HEK293 (cell line): ENCODE measurements at regions not wholly inside any gene's neighbourhood (a gene's known extent, or its start where the extent isn't known, plus 50 kb on each side); places are given as distances from the start of the nearest gene placed in this dataset.

Experiments
- CTCF ChIA-PET: fragments of 350-600 bp; formaldehyde crosslinking; extraction: SDS; loops from one replicate; lab custom pipeline; 2021; ENCODE audit warnings: antibody characterized with exemption; lab: Yijun Ruan, JAX
- POLR2A ChIA-PET: fragments of 300-600 bp; formaldehyde crosslinking; extraction: SDS; loops from one replicate; lab custom pipeline; 2020; ENCODE audit warnings: antibody characterized with exemption, inconsistent platforms; lab: Yijun Ruan, JAX
- H3K27ac ChIP-seq: fragments of 200-500 bp; sonication (Bioruptor generic); 2 replicates; pipeline ENCODE4 v1.5.1; 2014; ENCODE audit warnings: low read depth, low read length, control low read depth, inconsistent platforms; ENCODE audit errors: extremely low read depth
- H3K36me3 ChIP-seq, 2 experiments: fragments of 200-500 bp in 1 of 2; sonication (Bioruptor generic) in 1 of 2; 1 replicate in 1 of 2; 2 replicates in 1 of 2; pipeline ENCODE4 v1.5.1; 2014 to 2017; ENCODE audit warnings: inconsistent platforms in 2 of 2, low read length in 2 of 2; ENCODE audit not compliant: control insufficient read depth in 2 of 2, insufficient read depth in 1 of 2
- H3K4me1 ChIP-seq: fragments of 200-500 bp; sonication (Bioruptor generic); 2 replicates; pipeline ENCODE4 v1.5.1; 2014; ENCODE audit warnings: mild to moderate bottlenecking, low read length, inconsistent platforms; ENCODE audit not compliant: control insufficient read depth, insufficient read depth
- H3K4me3 ChIP-seq: 2 replicates; pipeline ENCODE4 v1.5.1; 2011; ENCODE audit warnings: low read depth, mild to moderate bottlenecking, control low read depth, low read length, moderate library complexity
- H3K9me3 ChIP-seq: fragments of 200-500 bp; sonication (Bioruptor generic); 2 replicates; pipeline ENCODE4 v1.5.1; 2014; ENCODE audit warnings: low read depth, low read length, inconsistent platforms; ENCODE audit not compliant: control insufficient read depth, insufficient read depth
- CTCF ChIP-seq: fragments of 450-650 bp; formaldehyde crosslinking; IDR thresholded peaks from 2 replicates; pipeline ENCODE4 v1.5.1; 2016; ENCODE audit warnings: missing biosample characterization, missing genetic modification characterization
- HOXA7 ChIP-seq: sonication (generic); formaldehyde crosslinking; IDR thresholded peaks from 2 replicates; pipeline ENCODE4 v1.8.1; 2022; ENCODE audit warnings: missing genetic modification reagents, borderline replicate concordance
- MEIS1 ChIP-seq: sonication (generic); formaldehyde crosslinking; IDR thresholded peaks from 2 replicates; pipeline ENCODE4 v1.8.1; 2022; ENCODE audit warnings: missing genetic modification reagents, mild to moderate bottlenecking, borderline replicate concordance
- MYNN ChIP-seq: fragments of 450-650 bp; formaldehyde crosslinking; IDR thresholded peaks from 2 replicates; pipeline ENCODE4 v1.5.1; 2016; ENCODE audit warnings: missing biosample characterization, missing genetic modification characterization, borderline replicate concordance
- PBX3 ChIP-seq: sonication (generic); formaldehyde crosslinking; IDR thresholded peaks from 2 replicates; pipeline ENCODE4 v1.8.1; 2022; ENCODE audit warnings: mild to moderate bottlenecking, moderate library complexity, missing genetic modification reagents
- PRDM4 ChIP-seq: fragments of 450-650 bp; formaldehyde crosslinking; IDR thresholded peaks from 2 replicates; pipeline ENCODE4 v1.5.1; 2017; ENCODE audit warnings: missing biosample characterization, missing genetic modification characterization
- REPIN1 ChIP-seq: fragments of 450-650 bp; formaldehyde crosslinking; IDR thresholded peaks from 2 replicates; pipeline ENCODE4 v1.5.1; 2017; ENCODE audit warnings: missing biosample characterization, missing genetic modification characterization, low read depth
- SCRT2 ChIP-seq: fragments of 450-650 bp; formaldehyde crosslinking; IDR thresholded peaks from 2 replicates; pipeline ENCODE4 v1.5.1; 2016; ENCODE audit warnings: missing biosample characterization, missing genetic modification characterization
- SETDB1 ChIP-seq: IDR thresholded peaks from one replicate; pipeline ENCODE4 v1.6.1; 2017; ENCODE audit warnings: mild to moderate bottlenecking, low read length, moderate library complexity, mixed read lengths; ENCODE audit not compliant: insufficient read length
- SP3 ChIP-seq: fragments of 450-650 bp; formaldehyde crosslinking; IDR thresholded peaks from 2 replicates; pipeline ENCODE4 v1.5.1; 2016; ENCODE audit warnings: missing biosample characterization, missing genetic modification characterization
- ZBTB17 ChIP-seq: fragments of 450-650 bp; formaldehyde crosslinking; IDR thresholded peaks from 2 replicates; pipeline ENCODE4 v1.5.1; 2016; ENCODE audit warnings: missing biosample characterization, missing genetic modification characterization
- ZBTB7A ChIP-seq: fragments of 450-650 bp; formaldehyde crosslinking; IDR thresholded peaks from 2 replicates; pipeline ENCODE4 v1.5.1; 2016; ENCODE audit warnings: low read depth, missing biosample characterization, missing genetic modification characterization
- ZFP41 ChIP-seq: fragments of 450-650 bp; formaldehyde crosslinking; IDR thresholded peaks from 2 replicates; pipeline ENCODE4 v1.5.1; 2016; ENCODE audit warnings: missing biosample characterization, missing genetic modification characterization, borderline replicate concordance
- ZNF10 ChIP-seq: fragments of 450-650 bp; formaldehyde crosslinking; IDR thresholded peaks from 2 replicates; pipeline ENCODE4 v1.5.1; 2017; ENCODE audit warnings: missing biosample characterization, missing genetic modification characterization
- ZNF174 ChIP-seq: fragments of 450-650 bp; formaldehyde crosslinking; IDR thresholded peaks from 2 replicates; pipeline ENCODE4 v1.5.0; 2017; ENCODE audit warnings: missing biosample characterization, mild to moderate bottlenecking, missing genetic modification characterization
- ZNF221 ChIP-seq: fragments of 450-650 bp; formaldehyde crosslinking; IDR thresholded peaks from 2 replicates; pipeline ENCODE4 v1.5.1; 2017; ENCODE audit warnings: missing biosample characterization, missing genetic modification characterization, borderline replicate concordance
- ZNF391 ChIP-seq: fragments of 450-650 bp; formaldehyde crosslinking; IDR thresholded peaks from 2 replicates; pipeline ENCODE4 v1.5.1; 2016; ENCODE audit warnings: low read depth, missing biosample characterization, missing genetic modification characterization, borderline replicate concordance
- ZNF398 ChIP-seq: fragments of 450-650 bp; formaldehyde crosslinking; IDR thresholded peaks from 2 replicates; pipeline ENCODE4 v1.5.1; 2017; ENCODE audit warnings: missing biosample characterization, missing genetic modification characterization
- ZNF404 ChIP-seq: fragments of 450-650 bp; formaldehyde crosslinking; IDR thresholded peaks from 2 replicates; pipeline ENCODE4 v1.5.1; 2017; ENCODE audit warnings: missing biosample characterization, missing genetic modification characterization
- ZNF433 ChIP-seq: fragments of 450-650 bp; formaldehyde crosslinking; IDR thresholded peaks from 2 replicates; pipeline ENCODE4 v1.5.1; 2016; ENCODE audit warnings: missing biosample characterization, missing genetic modification characterization, low read depth
- ZNF488 ChIP-seq: fragments of 450-650 bp; formaldehyde crosslinking; IDR thresholded peaks from 2 replicates; pipeline ENCODE4 v1.5.1; 2016; ENCODE audit warnings: missing biosample characterization, missing genetic modification characterization
- ZNF670 ChIP-seq: fragments of 450-650 bp; formaldehyde crosslinking; IDR thresholded peaks from 2 replicates; pipeline ENCODE4 v1.5.1; 2016; ENCODE audit warnings: missing biosample characterization, missing genetic modification characterization, low read depth

- H3K36me3 ChIP-seq = no peaks in the 10 kb centered on the region
- no peak overlapping the region for H3K4me3 ChIP-seq
- TF ChIP-seq ZNF488 (tag by site-specific recombination) = no peak
- TF ChIP-seq CTCF (tag by site-specific recombination) = no peak
- TF ChIP-seq SP3 = no peak
- TF ChIP-seq ZNF221 (tag by site-specific recombination) = no peak
- no peak for TF ChIP-seq MEIS1 (CRISPR knock-in tag)
- no peak for TF ChIP-seq ZNF391 (tag by site-specific recombination)
- TF ChIP-seq ZNF404 = no peak
- TF ChIP-seq HOXA7 (CRISPR knock-in tag) = no peak
- TF ChIP-seq SCRT2 (tag by site-specific recombination) = no peak
- TF ChIP-seq ZNF174 = no peak
- TF ChIP-seq ZFP41 (tag by site-specific recombination) = no peak
- TF ChIP-seq ZNF670 (tag by site-specific recombination) = no peak
- no peak overlapping the region for H3K27ac ChIP-seq
- H3K4me1 ChIP-seq = no peaks in the 10 kb centered on the region
- H3K9me3 ChIP-seq = no peaks in the 10 kb centered on the region
- ChIA-PET CTCF (interaction anchor here (0.7 kb wide), 1 partner anchor 725 kb away, joined by 3 read pairs; no protein-coding TSS in a partner anchor), POLR2A (no interaction called here)
These were observed 129.8 kb upstream of the FAM20C start for GRCh38 chr7:62361-63116.

- POLR2A ChIA-PET = no interaction called here
- H3K4me3 ChIP-seq = no peak overlapping the region
- TF ChIP-seq REPIN1 (tag by site-specific recombination) = no peak
- TF ChIP-seq ZNF433 = no peak
- TF ChIP-seq ZNF10 (tag by site-specific recombination) = no peak
- no peak for TF ChIP-seq ZNF398 (tag by site-specific recombination)
- no peak for TF ChIP-seq ZBTB7A (tag by site-specific recombination)
- no peak for TF ChIP-seq SP3
- TF ChIP-seq ZNF391 (tag by site-specific recombination) = no peak
- TF ChIP-seq PBX3 (CRISPR knock-in tag) = no peak
- no peak for TF ChIP-seq MYNN (tag by site-specific recombination)
- no peak for TF ChIP-seq PRDM4 (tag by site-specific recombination)
- TF ChIP-seq ZBTB17 (tag by site-specific recombination) = no peak
- TF ChIP-seq SETDB1 = no peak
These were observed 129.3 kb upstream of the FAM20C start for GRCh38 chr7:63117-63480.

More at GRCh38 chr7:63117-63480, 129.3 kb upstream of the FAM20C start:
- no peaks in the 10 kb centered on the region for H3K9me3 ChIP-seq
- no peaks in the 10 kb centered on the region for H3K36me3 ChIP-seq
- H3K4me1 ChIP-seq = no peaks in the 10 kb centered on the region
- CTCF ChIA-PET = interaction anchor here (1.1 kb wide), 1 partner anchor 168 kb away, joined by 3 read pairs; no protein-coding TSS in a partner anchor
- no peak overlapping the region for H3K27ac ChIP-seq
